AML-193 (cell line): ENCODE measurements at regions not wholly inside any gene's neighbourhood (a gene's known extent, or its start where the extent isn't known, plus 50 kb on each side); places are given as distances from the start of the nearest gene placed in this dataset.

Source experiments
- DNase-seq, 2 experiments: peaks; one replicate each; lab custom pipeline; 2025; lab: John Stamatoyannopoulos, UW

GRCh38 chr12:94714378-94715114 is 64.2 kb upstream of the TMCC3 start:
- DNase-seq = no peak

- no peak for DNase-seq
Measured at GRCh38 chr12:94712815-94713515, 62.6 kb upstream of the TMCC3 start.

GRCh38 chr12:94710933-94711332 is 60.6 kb upstream of the TMCC3 start:
- peak in 1 of 2 experiments; percentile 7 for DNase-seq

- no peak for DNase-seq
Measured at GRCh38 chr12:94707892-94708291, 57.5 kb upstream of the TMCC3 start.

GRCh38 chr12:94707036-94707435 is 56.7 kb upstream of the TMCC3 start:
- DNase-seq = no peak

GRCh38 chr12:94706250-94706661 is 55.9 kb upstream of the TMCC3 start:
- DNase-seq = no peak

GRCh38 chr12:94705676-94706075 is 55.3 kb upstream of the TMCC3 start:
- no peak for DNase-seq

GRCh38 chr12:94704452-94705306 is 54.3 kb upstream of the TMCC3 start:
- no peak for DNase-seq

- DNase-seq = no peak
Measured at GRCh38 chr12:94702696-94703095, 52.3 kb upstream of the TMCC3 start.

GRCh38 chr12:94701711-94702110 is 51.4 kb upstream of the TMCC3 start:
- no peak for DNase-seq

- no peak for DNase-seq
Measured at GRCh38 chr12:94700662-94701061, 50.3 kb upstream of the TMCC3 start.
